Esophagus squamous epithelium (tissue), 4 donors: ENCODE measurements at regions not wholly inside any gene's neighbourhood (a gene's known extent, or its start where the extent isn't known, plus 50 kb on each side); places are given as distances from the start of the nearest gene placed in this dataset.

ENCODE experiments used
- CTCF ChIP-seq, 6 experiments: fragments of 450-650 bp in 4 of 6; fragments of 200-600 bp in 2 of 6; sonication (generic) in 2 of 6; IDR thresholded peaks; one replicate each; pipeline ENCODE4 v1.5.1; 2016 to 2019; ENCODE audit warnings: antibody characterized with exemption in 6 of 6, mild to moderate bottlenecking in 4 of 6, moderate library complexity in 4 of 6
- POLR2A ChIP-seq, 4 donors: fragments of 450-650 bp; IDR thresholded peaks; one replicate each; pipeline ENCODE4 v1.6.1; 2017; ENCODE audit warnings: antibody characterized with exemption in 4 of 4, mild to moderate bottlenecking in 4 of 4, moderate library complexity in 3 of 4

GRCh38 chr18:25516121-25516520 is 164.2 kb upstream of the ZNF521 start:
- no peak for TF ChIP-seq CTCF (IDR thresholded peaks at IDR 0.05)
- no peak for TF ChIP-seq POLR2A (IDR thresholded peaks at IDR 0.05)
